Upper lobe of left lung (tissue), 6 donors: ENCODE measurements at regions not wholly inside any gene's neighbourhood (a gene's known extent, or its start where the extent isn't known, plus 50 kb on each side); places are given as distances from the start of the nearest gene placed in this dataset.

Experiments
- ATAC-seq, 2 donors: fragments of 200-7000 bp; cut with Tn5 transposase; one replicate each; pipeline ENCODE4 v1.9.1; 2022; ENCODE audit warnings: mild to moderate bottlenecking in 2 of 2, moderate library complexity in 2 of 2; ENCODE audit not compliant: low FRiP score in 2 of 2
- DNase-seq, 2 donors: peaks; one replicate each; pipeline ENCODE4 v3.0.0-alpha.2; 2019 to 2020
- H3K27ac ChIP-seq, 4 donors: fragments of 200-600 bp; sonication (generic); one replicate each; pipeline ENCODE4 v1.5.1; 2016 to 2019
- H3K27me3 ChIP-seq, 4 donors: fragments of 200-600 bp; sonication (generic); one replicate each; pipeline ENCODE4 v1.5.1; 2017 to 2019
- H3K36me3 ChIP-seq, 4 donors: fragments of 200-600 bp; sonication (generic); one replicate each; pipeline ENCODE4 v1.5.1; 2016 to 2019
- H3K4me1 ChIP-seq, 4 donors: fragments of 200-600 bp; sonication (generic); one replicate each; pipeline ENCODE4 v1.5.1; 2018 to 2019
- H3K4me3 ChIP-seq, 4 donors: fragments of 200-600 bp; sonication (generic); one replicate each; pipeline ENCODE4 v1.5.1; 2017 to 2019; ENCODE audit warnings: mild to moderate bottlenecking in 2 of 4, moderate library complexity in 1 of 4
- H3K9me3 ChIP-seq, 4 donors: fragments of 200-600 bp; sonication (generic); one replicate each; pipeline ENCODE4 v1.5.1; 2018 to 2019
- EP300 ChIP-seq, 4 donors: sonication (generic); formaldehyde crosslinking; IDR thresholded peaks; one replicate each; pipeline ENCODE4 v1.5.1; 2017; ENCODE audit warnings: antibody characterized with exemption in 4 of 4, control low read depth in 2 of 4
- POLR2A ChIP-seq, 4 donors: fragments of 450-650 bp; IDR thresholded peaks; one replicate each; pipeline ENCODE4 v1.5.1; 2016 to 2017; ENCODE audit warnings: antibody characterized with exemption in 4 of 4, mild to moderate bottlenecking in 2 of 4
- POLR2AphosphoS5 ChIP-seq, 2 donors: sonication (generic); formaldehyde crosslinking; IDR thresholded peaks; one replicate each; pipeline ENCODE4 v1.5.1; 2017; ENCODE audit warnings: antibody characterized with exemption in 2 of 2
- WGBS, 2 donors: methylation state at CpG; one replicate each; pipeline ENCODE4 v1.1.5; 2017 to 2018; 5-methylcytosine and 5-hydroxymethylcytosine counted together
- TF ChIP-seq, protein P1 (sequence below), 6 experiments: fragments of 450-650 bp in 4 of 6; fragments of 200-600 bp in 2 of 6; sonication (generic) in 2 of 6; IDR thresholded peaks; one replicate each; pipeline ENCODE4 v1.5.1; 2016 to 2019; ENCODE audit warnings: antibody characterized with exemption in 6 of 6
- donor health status: DM: no; HTN: no; CAD: no; lungs with moderate emphysema.
- donor health status: DM: no; HTN: yes; CAD: no; lungs with severe emphysema.

- 79 to 83% methylated on average over 10 of the region's 10 CpGs for WGBS, 2 donors
- H3K36me3 ChIP-seq = no peaks in the 10 kb centered on the region
- no peaks in the 10 kb centered on the region for H3K4me1 ChIP-seq
- H3K9me3 ChIP-seq = no peaks in the 10 kb centered on the region
- no peak overlapping the region for H3K4me3 ChIP-seq
- no peak overlapping the region for H3K27ac ChIP-seq
- TF ChIP-seq EP300 (IDR thresholded peaks at IDR 0.05) = no peak
- no peak for TF ChIP-seq POLR2AphosphoS5 (IDR thresholded peaks at IDR 0.05)
- no peak for TF ChIP-seq POLR2A (IDR thresholded peaks at IDR 0.05)
- TF ChIP-seq, protein P1, sequence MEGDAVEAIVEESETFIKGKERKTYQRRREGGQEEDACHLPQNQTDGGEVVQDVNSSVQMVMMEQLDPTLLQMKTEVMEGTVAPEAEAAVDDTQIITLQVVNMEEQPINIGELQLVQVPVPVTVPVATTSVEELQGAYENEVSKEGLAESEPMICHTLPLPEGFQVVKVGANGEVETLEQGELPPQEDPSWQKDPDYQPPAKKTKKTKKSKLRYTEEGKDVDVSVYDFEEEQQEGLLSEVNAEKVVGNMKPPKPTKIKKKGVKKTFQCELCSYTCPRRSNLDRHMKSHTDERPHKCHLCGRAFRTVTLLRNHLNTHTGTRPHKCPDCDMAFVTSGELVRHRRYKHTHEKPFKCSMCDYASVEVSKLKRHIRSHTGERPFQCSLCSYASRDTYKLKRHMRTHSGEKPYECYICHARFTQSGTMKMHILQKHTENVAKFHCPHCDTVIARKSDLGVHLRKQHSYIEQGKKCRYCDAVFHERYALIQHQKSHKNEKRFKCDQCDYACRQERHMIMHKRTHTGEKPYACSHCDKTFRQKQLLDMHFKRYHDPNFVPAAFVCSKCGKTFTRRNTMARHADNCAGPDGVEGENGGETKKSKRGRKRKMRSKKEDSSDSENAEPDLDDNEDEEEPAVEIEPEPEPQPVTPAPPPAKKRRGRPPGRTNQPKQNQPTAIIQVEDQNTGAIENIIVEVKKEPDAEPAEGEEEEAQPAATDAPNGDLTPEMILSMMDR (IDR thresholded peaks at IDR 0.05) = no peak
- DNase-seq (no peak), ATAC-seq (no peak)
- no peaks in the 10 kb centered on the region for H3K27me3 ChIP-seq
These were observed 78.9 kb downstream of the COPS8 start for GRCh38 chr2:237164474-237165042.

GRCh38 chr2:237165405-237166276 is 80.0 kb downstream of the COPS8 start:
- Histone ChIP-seq H3K36me3 (no peaks in the 10 kb centered on the region), H3K27me3 (no peaks in the 10 kb centered on the region), H3K4me1 (no peaks in the 10 kb centered on the region), H3K4me3 (no peak overlapping the region), H3K9me3 (no peaks in the 10 kb centered on the region), H3K27ac (no peak overlapping the region)
- ATAC-seq (no peak), DNase-seq (no peak)
- no peak for TF ChIP-seq EP300 (IDR thresholded peaks at IDR 0.05)
- TF ChIP-seq, protein P1 (IDR thresholded peaks at IDR 0.05) = peak in 4 of 6 experiments; percentile 25 to 35 (median 30)
- WGBS, 2 donors = 72 to 74% methylated on average over 5 of the region's 5 CpGs

DNA sequence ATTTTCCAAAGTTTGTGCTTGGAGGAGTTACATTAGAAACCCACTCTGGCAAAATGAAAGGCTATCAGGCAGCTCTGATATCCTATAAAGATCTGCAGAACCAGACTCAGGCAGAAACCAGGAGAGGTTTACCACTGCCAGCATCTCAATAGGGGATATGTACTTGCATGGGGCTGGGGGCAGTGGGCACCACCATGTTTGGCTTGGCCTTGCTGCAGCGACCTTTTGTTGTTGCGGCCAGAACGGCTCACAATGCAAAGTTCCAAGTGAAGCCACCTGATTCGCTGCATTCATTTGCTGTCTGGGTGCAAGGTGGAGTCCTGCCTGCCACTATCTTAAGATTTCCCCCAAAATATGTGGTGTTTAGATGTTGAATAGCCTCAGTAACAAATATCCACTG is 81.3 kb downstream of the COPS8 start:
- DNase-seq = no peak
- ATAC-seq = no peak
- Histone ChIP-seq H3K4me3 (no peak overlapping the region), H3K4me1 (peaks cover 0 to 2% (median 0%) of the 10 kb centered on the region in 4 donors), H3K9me3 (no peaks in the 10 kb centered on the region), H3K27me3 (no peaks in the 10 kb centered on the region), H3K36me3 (no peaks in the 10 kb centered on the region), H3K27ac (no peak overlapping the region)
- TF ChIP-seq POLR2A (IDR thresholded peaks at IDR 0.05) (no peak), EP300 (IDR thresholded peaks at IDR 0.05) (no peak), POLR2AphosphoS5 (IDR thresholded peaks at IDR 0.05) (no peak)
- TF ChIP-seq, protein P1 (IDR thresholded peaks at IDR 0.05) = no peak
- 82 to 96% methylated on average over 2 to 4 of the region's 4 CpGs for WGBS, 2 donors

DNA sequence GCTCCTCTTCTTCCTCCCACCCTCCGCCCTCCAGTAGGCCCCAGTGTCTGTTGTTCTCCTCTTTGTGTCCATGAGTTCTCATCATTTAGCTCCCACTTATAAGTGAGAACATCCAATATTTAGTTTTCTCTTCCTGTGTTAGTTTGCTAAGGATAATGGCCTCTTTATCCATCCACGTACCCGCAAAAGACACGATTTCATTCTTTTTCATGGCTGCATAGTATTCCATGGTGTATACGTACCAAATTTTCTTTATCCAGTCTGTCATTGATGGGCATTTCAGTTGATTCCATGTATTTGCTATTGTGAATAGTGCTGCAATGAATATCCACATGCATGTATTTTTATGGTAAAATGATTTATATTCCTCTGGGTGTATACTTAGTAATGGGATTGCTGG is 82.2 kb downstream of the COPS8 start:
- no peaks in the 10 kb centered on the region for H3K36me3 ChIP-seq
- TF ChIP-seq POLR2AphosphoS5 (IDR thresholded peaks at IDR 0.05) (no peak), POLR2A (IDR thresholded peaks at IDR 0.05) (no peak), EP300 (IDR thresholded peaks at IDR 0.05) (no peak)
- TF ChIP-seq, protein P1 (IDR thresholded peaks at IDR 0.05) = no peak
- no peak for DNase-seq
- H3K27ac ChIP-seq = no peak overlapping the region
- no peak overlapping the region for H3K4me3 ChIP-seq
- no peak for ATAC-seq
- peaks cover 0 to 3% (median 0%) of the 10 kb centered on the region in 4 donors for H3K4me1 ChIP-seq
- 95 to 98% methylated on average over 5 of the region's 5 CpGs for WGBS, 2 donors
- H3K9me3 ChIP-seq = no peaks in the 10 kb centered on the region
- H3K27me3 ChIP-seq = no peaks in the 10 kb centered on the region
